Epithelial cell of prostate (primary cell): ENCODE measurements at regions not wholly inside any gene's neighbourhood (a gene's known extent, or its start where the extent isn't known, plus 50 kb on each side); places are given as distances from the start of the nearest gene placed in this dataset.
"Not testable (repeated sequence)": the region's sequence is repeated elsewhere in the genome, so short reads cannot be mapped to it uniquely, and the experiment has no call there.

Experiments
- DNase-seq: peaks from one replicate; pipeline ENCODE4 v3.0.0-alpha.2; 2011; ENCODE audit warnings: low read depth, low spot score
- H3K27ac ChIP-seq: fragments of 450-650 bp; 2 replicates; pipeline ENCODE4 v1.5.1; 2017; ENCODE audit warnings: mild to moderate bottlenecking

DNA sequence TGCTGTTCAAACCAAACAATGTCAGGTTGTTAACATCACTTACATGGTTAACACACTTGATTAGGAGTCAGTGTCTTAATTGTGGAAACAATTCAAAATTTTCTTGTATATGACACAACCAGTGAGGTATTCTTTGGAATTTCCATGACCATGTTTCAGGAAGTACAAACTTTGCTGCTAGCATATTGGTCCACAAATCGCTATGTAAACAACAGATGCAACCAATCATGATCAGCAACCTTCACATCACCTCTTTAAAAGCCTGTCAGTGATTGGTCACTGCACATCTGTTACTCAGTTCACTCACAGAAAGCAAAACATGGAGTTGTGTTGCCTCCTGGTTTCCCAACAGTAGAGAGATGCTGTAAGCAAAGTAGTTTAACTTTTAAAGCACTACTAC lies 108.9 kb upstream of the FAM3C start:
- peak overlapping the region; percentile 28 for H3K27ac ChIP-seq
- no peak for DNase-seq

DNA sequence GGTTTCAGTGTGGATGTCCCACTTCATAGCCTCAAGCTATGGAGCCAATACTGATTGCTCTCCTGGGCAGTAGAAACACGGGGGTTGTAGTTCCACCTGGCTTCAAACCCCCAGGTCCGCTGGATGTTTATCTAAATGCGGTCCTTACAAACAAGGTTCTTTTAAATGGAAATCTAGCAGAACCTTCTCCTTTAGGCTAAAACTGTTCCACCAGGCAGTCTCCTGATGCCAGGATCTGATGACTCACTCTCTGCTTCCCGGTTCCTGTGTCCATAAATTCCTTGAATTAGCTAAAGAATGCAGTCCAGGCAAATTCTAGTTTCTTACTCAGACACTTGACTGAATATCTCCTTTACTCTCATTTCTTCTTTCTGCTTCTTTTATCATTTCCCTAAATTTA lies 108.4 kb upstream of the FAM3C start:
- H3K27ac ChIP-seq: peak overlapping the region; percentile 28
- DNase-seq: no peak

- no peak for DNase-seq
- H3K27ac ChIP-seq: no peak overlapping the region
Measured at GRCh38 chr7:121503730-121504129, 107.6 kb upstream of the FAM3C start.

DNA sequence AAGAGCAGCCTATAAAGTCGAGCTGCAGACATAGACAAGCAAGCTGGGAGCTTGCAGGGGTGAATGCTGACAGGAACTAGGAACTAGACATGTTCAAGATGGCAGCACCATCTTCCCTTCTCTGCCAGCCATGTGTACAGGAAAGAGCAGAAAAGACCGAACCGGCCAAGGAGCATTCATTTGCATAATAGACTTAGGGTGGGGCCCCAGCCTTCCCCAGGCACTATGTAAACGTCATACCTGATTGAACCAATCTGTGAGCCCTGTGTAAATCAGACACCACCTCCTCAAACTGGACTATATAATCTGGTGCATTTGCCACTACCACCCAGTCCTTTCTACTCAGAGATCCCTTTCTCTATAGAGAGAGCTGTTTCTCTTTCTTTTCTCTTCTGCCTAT lies 106.9 kb upstream of the FAM3C start:
- no peak overlapping the region for H3K27ac ChIP-seq
- no peak for DNase-seq

GRCh38 chr7:121501566-121501965 lies 105.5 kb upstream of the FAM3C start:
- no peak overlapping the region for H3K27ac ChIP-seq

GRCh38 chr7:121500360-121501058 lies 104.4 kb upstream of the FAM3C start:
- no peak for DNase-seq
- no peak overlapping the region for H3K27ac ChIP-seq

More at GRCh38 chr7:121501566-121501965, 105.5 kb upstream of the FAM3C start:
- no peak for DNase-seq

- H3K27ac ChIP-seq: no peak overlapping the region
- DNase-seq: no peak
Measured at GRCh38 chr7:121499624-121500023, 103.5 kb upstream of the FAM3C start.

DNA sequence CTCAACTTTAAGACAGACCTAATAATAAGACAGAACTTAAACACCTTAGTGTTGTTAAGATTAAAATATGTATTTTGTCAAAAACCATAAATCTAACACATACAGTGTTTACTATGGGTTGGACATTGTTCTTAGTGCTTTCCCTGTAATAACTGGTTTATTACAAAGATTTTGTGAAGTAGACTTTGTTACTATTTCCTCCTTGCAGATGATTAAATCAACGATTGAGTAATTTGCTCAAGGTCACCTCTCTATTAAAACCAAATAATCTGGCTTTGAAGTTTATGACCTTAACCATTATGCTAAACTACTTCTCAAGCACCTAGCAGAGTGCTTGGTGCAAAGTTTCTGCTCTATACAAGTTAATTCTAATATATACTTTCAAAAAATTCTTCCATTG lies 102.7 kb upstream of the FAM3C start:
- H3K27ac ChIP-seq: no peak overlapping the region
- DNase-seq: no peak

DNA sequence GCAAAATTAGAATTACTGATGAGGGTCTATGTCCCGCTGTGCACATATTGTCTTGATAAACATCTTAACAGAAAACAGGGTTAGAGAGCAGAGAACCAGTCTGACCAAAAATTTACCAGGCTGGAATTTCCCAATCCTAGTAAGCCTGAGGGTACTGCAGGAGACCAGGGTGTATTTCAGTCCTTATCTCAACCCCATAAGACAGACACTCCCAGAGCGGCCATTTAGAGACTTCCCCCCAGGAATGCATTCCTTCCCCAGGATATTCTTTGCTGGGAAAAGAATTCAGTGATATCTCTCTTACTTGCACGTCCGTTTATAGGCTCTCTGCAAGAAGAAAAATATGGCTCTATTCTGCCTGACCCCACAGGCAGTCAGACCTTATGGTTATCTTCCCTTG lies 101.4 kb upstream of the FAM3C start:
- not testable (repeated sequence) for H3K27ac ChIP-seq, DNase-seq

DNA sequence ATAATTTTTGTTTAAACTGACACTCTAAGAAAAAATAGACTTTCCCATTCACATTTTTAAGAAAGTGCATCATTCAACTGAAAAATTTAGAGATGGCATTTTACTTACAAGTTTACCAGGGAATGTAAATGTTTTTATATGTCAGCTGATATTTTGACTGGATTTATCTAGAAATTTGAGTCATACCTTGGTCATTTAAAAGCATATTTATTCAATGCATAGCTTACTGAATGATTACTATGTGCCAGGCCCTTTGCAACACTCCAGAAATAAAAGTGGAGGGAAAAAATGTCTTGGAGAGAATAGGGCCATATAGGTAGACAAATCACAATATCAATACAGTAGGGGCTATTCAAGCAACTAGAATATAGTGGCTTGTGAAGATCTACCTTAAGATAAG lies 98.4 kb upstream of the FAM3C start:
- no peak for DNase-seq

GRCh38 chr7:121493553-121493952 lies 97.4 kb upstream of the FAM3C start:
- H3K27ac ChIP-seq: no peak overlapping the region
- no peak for DNase-seq

More for the DNA sequence above, 98.4 kb upstream of the FAM3C start:
- H3K27ac ChIP-seq: no peak overlapping the region

GRCh38 chr7:121490309-121490708 lies 94.2 kb upstream of the FAM3C start:
- no peak overlapping the region for H3K27ac ChIP-seq
- DNase-seq: no peak

DNA sequence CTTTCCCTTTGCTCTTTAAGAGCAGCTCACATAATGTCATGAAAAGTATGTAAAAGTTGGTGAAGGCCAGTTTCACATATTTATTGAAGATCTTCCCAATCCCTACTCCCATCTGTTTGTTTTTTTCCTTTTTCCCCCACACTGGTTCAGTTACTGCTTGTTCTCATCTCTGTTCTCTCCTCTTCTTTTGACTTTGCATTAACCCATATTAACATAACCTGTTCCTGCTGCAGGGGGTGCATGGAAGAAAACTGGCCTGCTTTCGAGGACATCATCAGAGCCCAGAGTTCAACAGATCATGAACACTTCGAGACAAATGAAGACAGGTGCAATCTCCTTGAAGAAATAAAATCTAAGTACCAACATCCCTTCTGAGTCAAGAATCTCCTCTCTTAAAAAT lies 93.3 kb upstream of the FAM3C start:
- H3K27ac ChIP-seq: no peak overlapping the region
- DNase-seq: no peak

GRCh38 chr7:121488111-121488650 lies 92.1 kb upstream of the FAM3C start:
- DNase-seq: no peak
- no peak overlapping the region for H3K27ac ChIP-seq

GRCh38 chr7:121486590-121486989 lies 90.5 kb upstream of the FAM3C start:
- no peak overlapping the region for H3K27ac ChIP-seq

DNA sequence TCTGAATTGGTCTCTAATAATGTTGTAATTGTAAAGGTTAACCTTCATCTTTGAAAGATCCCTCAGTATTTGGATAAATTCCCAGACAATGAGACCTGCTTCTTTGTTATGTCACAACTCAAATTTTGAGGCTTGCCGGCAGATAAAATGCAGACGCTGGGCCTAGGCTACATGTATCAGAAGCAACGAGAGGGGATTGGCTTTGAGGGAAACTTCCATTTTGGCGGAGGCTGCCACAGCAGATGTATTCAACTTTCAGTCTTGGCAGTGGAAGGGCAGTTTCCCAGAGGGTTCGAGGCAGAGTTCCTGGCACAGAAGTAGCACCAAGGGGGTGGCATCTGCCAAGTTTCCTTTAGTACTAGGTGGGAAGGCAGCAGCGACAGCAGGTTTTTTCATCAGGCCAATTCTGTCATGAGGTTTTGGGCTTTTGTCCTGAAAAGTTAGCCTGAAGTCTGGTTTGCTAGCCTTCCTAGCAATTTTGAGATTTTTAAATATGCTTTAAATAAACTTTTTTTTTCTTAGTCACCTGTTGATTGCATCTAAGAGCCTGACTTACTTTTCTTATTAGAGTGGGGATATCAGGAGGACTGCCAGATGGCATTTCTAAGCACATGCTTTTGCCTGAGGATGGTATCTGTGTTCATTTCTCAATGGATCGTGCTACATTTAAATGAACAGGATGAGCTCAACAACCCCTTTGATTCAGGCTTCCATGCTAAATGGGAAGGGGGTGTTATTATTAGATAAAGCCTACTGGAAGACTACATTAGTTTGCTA lies 89.5 kb upstream of the FAM3C start:
- H3K27ac ChIP-seq: no peak overlapping the region
- DNase-seq: no peak

More at GRCh38 chr7:121486590-121486989, 90.5 kb upstream of the FAM3C start:
- DNase-seq: no peak

DNA sequence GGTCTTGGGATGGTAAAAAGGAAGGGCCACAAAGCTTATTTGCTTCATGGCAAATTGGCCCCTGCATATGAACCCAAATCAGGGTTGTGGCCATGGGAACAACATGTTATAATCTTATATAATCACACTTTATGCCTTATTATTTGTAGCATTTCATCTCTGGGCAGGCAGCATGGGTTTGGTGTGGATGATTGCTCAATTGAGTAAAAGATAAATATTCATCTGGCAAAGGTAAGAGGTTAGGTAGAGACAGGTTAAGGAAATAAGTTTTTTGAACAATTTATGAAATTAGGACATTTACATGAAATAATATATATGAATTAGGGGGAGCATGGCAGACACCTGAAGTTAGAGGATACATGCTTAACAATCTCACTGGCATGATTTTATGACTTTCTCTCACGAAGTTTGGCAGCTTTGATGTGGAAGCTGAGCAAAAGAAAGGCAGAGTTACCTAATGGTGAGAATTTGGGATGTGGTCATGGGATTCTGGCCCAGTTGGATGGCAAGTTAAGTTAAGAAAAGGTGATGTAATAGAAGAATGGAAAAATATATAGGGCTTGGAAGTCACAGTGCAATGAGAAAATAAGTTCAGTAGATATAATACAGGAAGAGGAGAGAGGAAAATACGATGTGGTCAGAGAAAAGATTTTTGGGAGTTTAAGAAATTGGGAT lies 88.1 kb upstream of the FAM3C start:
- DNase-seq: no peak
- no peak overlapping the region for H3K27ac ChIP-seq

- no peak for DNase-seq
- no peak overlapping the region for H3K27ac ChIP-seq
Measured at GRCh38 chr7:121480566-121481335, 84.6 kb upstream of the FAM3C start.

DNA sequence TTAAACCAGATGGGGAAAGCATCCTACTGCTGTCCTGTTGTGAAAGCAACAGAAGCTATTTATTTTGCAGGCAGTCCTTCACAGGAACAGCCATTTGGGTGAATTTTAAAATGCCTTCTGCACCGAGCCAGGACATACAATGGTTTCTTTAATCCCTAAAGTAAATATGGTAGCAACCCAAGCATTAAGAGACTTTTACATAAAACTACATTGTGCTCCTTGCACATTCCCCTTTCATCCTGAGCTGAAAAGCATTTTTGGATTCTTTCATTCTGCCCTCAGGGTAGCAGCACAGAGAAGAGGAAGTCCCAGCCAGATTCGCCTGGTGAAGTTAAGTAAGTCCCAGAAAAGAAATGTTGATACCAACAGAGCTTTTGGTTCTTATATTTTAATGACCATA lies 84.0 kb upstream of the FAM3C start:
- DNase-seq: no peak
- H3K27ac ChIP-seq: no peak overlapping the region

GRCh38 chr7:121479466-121479865 lies 83.4 kb upstream of the FAM3C start:
- no peak for DNase-seq
- no peak overlapping the region for H3K27ac ChIP-seq
